Fibroblast of skin of left quadriceps (primary cell): ENCODE measurements at regions not wholly inside any gene's neighbourhood (a gene's known extent, or its start where the extent isn't known, plus 50 kb on each side); places are given as distances from the start of the nearest gene placed in this dataset.

ENCODE experiments used
- DNase-seq, 2 experiments: peaks; one replicate each; pipeline ENCODE4 v3.0.0-alpha.2; 2013; ENCODE audit warnings: low read depth in 2 of 2

DNA sequence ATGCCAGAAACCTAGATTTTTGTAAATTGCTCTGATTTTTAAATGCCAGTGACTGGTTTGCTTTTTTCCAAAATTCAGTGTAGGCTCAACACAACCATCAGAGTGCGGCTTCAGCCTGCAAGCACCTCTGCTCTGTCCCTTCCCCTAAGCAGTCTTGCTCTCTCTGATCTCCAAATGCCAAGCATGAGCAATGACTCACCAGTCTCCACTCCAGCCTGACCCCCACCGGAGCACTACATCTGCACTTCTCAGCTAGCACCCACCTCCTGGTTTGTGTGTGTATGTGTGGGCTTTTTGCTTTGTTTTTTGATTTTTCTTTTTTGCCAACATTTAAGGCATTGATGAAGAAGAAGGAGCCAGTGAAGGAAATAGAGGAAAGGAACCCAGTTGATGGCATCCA, 61.4 kb upstream of the ADRA1B start:
- no peak for DNase-seq

DNA sequence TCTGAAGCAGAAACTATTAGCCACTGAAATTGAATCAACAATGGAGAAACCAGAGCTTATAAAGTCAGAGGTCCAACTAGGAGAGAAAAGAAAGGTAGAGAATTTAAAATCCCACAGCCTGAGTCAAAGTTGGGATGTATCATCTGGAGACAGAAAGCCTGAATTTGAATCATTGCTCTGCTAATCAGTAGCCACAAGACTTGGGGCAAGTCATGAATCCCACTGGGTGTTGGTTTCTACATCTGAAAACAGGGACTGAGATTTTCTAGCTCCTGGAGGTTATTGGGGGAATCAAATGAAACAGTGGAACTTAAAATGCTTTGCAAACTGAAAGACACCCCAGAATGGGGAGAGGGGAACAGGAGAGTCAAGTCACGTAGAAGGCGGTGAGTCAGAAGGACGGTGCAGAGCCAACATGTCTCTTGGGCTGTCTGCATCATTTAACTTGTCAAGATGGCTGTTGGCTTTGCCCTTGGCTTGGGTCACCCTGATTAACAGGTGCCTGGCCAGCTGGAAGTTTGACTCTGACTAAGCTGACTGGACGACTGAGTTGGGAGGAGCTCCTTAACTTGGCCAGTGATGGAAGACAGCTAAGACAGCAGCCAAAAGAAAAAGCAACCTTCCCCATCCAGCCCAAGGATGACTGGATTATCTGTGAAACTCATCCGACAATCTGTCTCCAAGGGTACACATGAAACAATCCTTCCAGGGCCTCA, 60.6 kb upstream of the ADRA1B start:
- no peak for DNase-seq

DNA sequence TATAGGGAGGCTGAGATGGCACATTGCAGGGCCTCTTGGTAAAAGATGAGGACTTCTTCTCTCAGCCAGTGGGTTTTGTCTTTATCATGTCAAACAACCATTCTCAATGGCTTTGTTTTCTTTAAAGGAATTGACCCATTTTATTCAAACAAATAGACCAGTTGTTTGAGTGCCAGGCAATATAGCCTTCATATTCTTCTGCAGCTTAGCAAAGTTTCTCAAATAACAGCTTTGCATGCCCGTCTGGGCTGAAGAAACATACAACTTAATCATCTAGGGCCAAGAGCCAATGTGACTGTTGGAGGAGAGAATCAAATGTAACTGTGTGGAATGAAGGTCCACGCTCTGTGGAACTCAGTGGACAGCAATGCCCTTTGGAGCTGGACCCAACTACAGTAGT, 57.4 kb upstream of the ADRA1B start:
- no peak for DNase-seq

DNA sequence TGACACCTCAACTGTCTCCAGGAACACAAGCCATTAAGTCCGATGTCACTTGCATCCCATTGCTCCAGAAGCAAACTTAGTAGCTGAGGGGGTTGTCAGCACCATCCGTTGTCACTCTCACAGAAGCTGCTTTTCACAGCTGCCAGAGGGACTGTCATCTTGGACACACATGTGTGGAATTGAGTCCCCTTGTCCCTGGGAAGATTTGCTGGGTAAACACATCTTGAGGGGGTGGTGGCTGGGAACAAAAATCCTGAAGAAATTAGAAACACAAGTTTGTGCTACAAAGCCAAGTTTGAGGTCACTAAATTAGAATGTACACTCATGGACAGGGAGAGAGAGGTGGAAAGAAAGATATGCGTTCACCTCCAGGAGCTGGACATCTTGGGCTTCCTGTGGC, 55.2 kb upstream of the ADRA1B start:
- DNase-seq: no peak

DNA sequence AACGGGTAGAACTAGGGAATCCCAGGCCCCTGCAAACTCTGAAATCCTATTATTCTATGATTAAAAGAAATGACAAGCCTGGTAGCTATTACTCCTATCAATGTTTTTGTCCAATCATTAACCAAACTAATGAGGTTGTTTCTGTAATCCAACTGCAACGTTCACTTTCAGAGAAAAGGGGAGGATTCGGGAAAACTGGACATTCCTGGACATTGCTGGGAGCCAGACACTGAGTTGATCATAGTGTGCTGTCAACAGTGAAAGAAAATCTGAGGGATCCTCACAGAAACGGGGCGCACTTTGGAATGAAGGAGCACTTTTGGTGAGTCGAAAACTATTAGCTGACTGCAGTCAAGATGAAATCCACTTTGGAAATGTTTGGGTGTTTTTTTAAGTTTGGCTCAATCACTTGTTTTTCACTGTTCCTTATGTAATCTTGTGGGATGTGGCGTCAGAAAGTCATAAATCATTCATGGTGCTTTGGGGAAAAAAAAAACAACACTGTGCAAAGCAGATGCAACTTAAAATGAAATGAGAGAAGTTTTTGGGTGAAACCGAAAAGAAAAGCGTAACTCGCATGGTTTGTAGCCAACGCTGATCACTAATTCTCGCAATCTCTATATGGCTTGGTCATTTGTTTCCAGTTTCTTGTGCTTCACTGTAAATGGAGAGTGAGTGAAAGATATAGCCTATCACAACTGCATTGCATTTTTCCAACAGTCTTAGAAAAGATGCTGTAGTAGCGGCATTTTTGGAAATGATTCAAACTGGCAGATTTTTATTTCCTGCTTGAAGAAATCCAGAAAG, 51.2 kb upstream of the ADRA1B start:
- DNase-seq: peak; percentile 65 to 70

DNA sequence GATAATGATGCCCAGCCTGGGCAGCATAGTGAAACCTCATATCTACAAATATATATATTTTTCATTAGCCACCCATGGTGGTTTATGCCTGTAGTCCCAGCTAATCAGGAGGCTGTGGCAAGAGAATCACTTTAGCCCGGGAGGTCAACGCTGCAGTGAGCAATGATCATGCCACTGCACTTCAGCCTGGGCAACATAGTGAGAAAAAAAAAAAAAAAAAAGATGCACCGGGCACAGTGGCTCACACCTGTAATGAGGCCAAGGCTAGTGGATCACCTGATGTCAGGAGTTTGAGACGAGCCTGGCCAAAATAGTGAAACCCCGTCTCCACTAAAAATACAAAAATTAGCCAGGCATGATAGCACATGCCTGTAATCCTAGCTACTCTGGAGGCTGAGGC, 50.2 kb upstream of the ADRA1B start:
- DNase-seq: no peak
